CD14-positive monocyte (primary cell): ENCODE measurements at regions not wholly inside any gene's neighbourhood (a gene's known extent, or its start where the extent isn't known, plus 50 kb on each side); places are given as distances from the start of the nearest gene placed in this dataset.

ENCODE experiments used
- DNase-seq, 3 donors: peaks; one replicate each; pipeline ENCODE4 v3.0.0-alpha.2; 2011 to 2022
- H2AFZ ChIP-seq: 2 replicates; pipeline ENCODE4 v1.6.0; 2012; ENCODE audit warnings: mild to moderate bottlenecking, low read depth, low read length, inconsistent platforms; ENCODE audit not compliant: insufficient read depth, poor library complexity, severe bottlenecking
- H3K27ac ChIP-seq, 2 donors: 1 replicate in 1 of 2; 2 replicates in 1 of 2; pipeline ENCODE4 v1.5.1; 2012 to 2013; ENCODE audit warnings: low read length in 2 of 2, control low read depth in 1 of 2, inconsistent platforms in 1 of 2, low read depth in 1 of 2, mild to moderate bottlenecking in 1 of 2
- H3K27me3 ChIP-seq, 2 donors: one replicate each; pipeline versions ENCODE4 v1.6.0 to v1.6.1; 2011 to 2013; ENCODE audit warnings: low read length in 2 of 2; ENCODE audit not compliant: control insufficient read depth in 2 of 2, insufficient read depth in 2 of 2
- H3K36me3 ChIP-seq, 2 donors: replicated peaks in 1 of 2; 1 replicate in 1 of 2; 2 replicates in 1 of 2; pipeline versions ENCODE4 v1.5.1 to v1.6.1; 2012 to 2013; ENCODE audit warnings: low read length in 2 of 2, control low read depth in 1 of 2, inconsistent platforms in 1 of 2, mild to moderate bottlenecking in 1 of 2; ENCODE audit not compliant: insufficient read depth in 2 of 2, control insufficient read depth in 1 of 2
- H3K4me1 ChIP-seq, 2 donors: 1 replicate in 1 of 2; 2 replicates in 1 of 2; pipeline versions ENCODE4 v1.5.1 to v1.6.1; 2012 to 2013; ENCODE audit warnings: low read length in 2 of 2, control low read depth in 1 of 2, inconsistent platforms in 1 of 2, mild to moderate bottlenecking in 1 of 2, moderate library complexity in 1 of 2; ENCODE audit not compliant: insufficient read depth in 2 of 2, control insufficient read depth in 1 of 2
- H3K4me2 ChIP-seq: replicated peaks from 2 replicates; pipeline ENCODE3; 2012; ENCODE audit warnings: low read length, moderate library complexity, mild to moderate bottlenecking; ENCODE audit not compliant: poor library complexity, severe bottlenecking; ENCODE audit errors: extremely low read depth
- H3K4me3 ChIP-seq, 3 experiments: fragments of 200-600 bp in 1 of 3; sonication (generic) in 1 of 3; replicated peaks in 1 of 3; 1 replicate in 2 of 3; 2 replicates in 1 of 3; pipeline ENCODE4 v1.5.1; 2011 to 2013; ENCODE audit warnings: low read length in 3 of 3, mild to moderate bottlenecking in 3 of 3, control low read depth in 2 of 3, low read depth in 2 of 3, inconsistent platforms in 1 of 3, moderate library complexity in 1 of 3
- H3K79me2 ChIP-seq: 2 replicates; pipeline ENCODE4 v1.6.0; 2012; ENCODE audit warnings: mild to moderate bottlenecking, control low read depth, inconsistent platforms, low read length, moderate library complexity; ENCODE audit not compliant: insufficient read depth
- H3K9ac ChIP-seq: 2 replicates; pipeline ENCODE4 v1.6.0; 2017; ENCODE audit warnings: low read length, mild to moderate bottlenecking; ENCODE audit not compliant: insufficient read depth, poor library complexity, severe bottlenecking
- H3K9me3 ChIP-seq, 2 donors: replicated peaks in 1 of 2; 1 replicate in 1 of 2; 2 replicates in 1 of 2; pipeline versions ENCODE4 v1.5.1 to v1.6.1; 2012 to 2013; ENCODE audit warnings: low read length in 2 of 2, control low read depth in 1 of 2; ENCODE audit not compliant: control insufficient read depth in 1 of 2, insufficient read depth in 1 of 2
- H4K20me1 ChIP-seq: 2 replicates; pipeline ENCODE4 v1.6.0; 2012; ENCODE audit warnings: mild to moderate bottlenecking, low read length, control low read depth, moderate library complexity; ENCODE audit not compliant: insufficient read depth
- H3K27ac Mint-ChIP-seq, 7 donors: one replicate each; pipeline ENCODE4 v1.8.0; 2020; ENCODE audit warnings: mild to moderate bottlenecking in 7 of 7, mixed read lengths in 7 of 7, moderate library complexity in 6 of 7, inconsistent platforms in 2 of 7
- H3K27me3 Mint-ChIP-seq, 3 donors: one replicate each; pipeline ENCODE4 v1.8.0; 2021 to 2022; ENCODE audit warnings: low read depth in 3 of 3, mild to moderate bottlenecking in 3 of 3, mixed read lengths in 3 of 3, moderate library complexity in 3 of 3, inconsistent platforms in 1 of 3
- H3K36me3 Mint-ChIP-seq, 2 donors: one replicate each; pipeline ENCODE4 v1.8.0; 2020; ENCODE audit warnings: mixed read lengths in 2 of 2, inconsistent platforms in 1 of 2, mild to moderate bottlenecking in 1 of 2
- H3K4me1 Mint-ChIP-seq: one replicate; pipeline ENCODE4 v1.8.0; 2020; ENCODE audit warnings: mild to moderate bottlenecking, mixed read lengths
- H3K4me3 Mint-ChIP-seq, 2 donors: one replicate each; pipeline ENCODE4 v1.8.0; 2020; ENCODE audit warnings: mild to moderate bottlenecking in 2 of 2, mixed read lengths in 2 of 2, moderate library complexity in 1 of 2
- H3K9me3 Mint-ChIP-seq, 7 donors: one replicate each; pipeline ENCODE4 v1.8.0; 2020 to 2022; ENCODE audit warnings: mixed read lengths in 7 of 7, mild to moderate bottlenecking in 6 of 7, moderate library complexity in 6 of 7, inconsistent platforms in 2 of 7
- WGBS: methylation state at CpG from one replicate; pipeline ENCODE4 v1.1.5; 2013; ENCODE audit warnings: missing lambda C conversion rate; ENCODE audit not compliant: insufficient coverage; 5-methylcytosine and 5-hydroxymethylcytosine counted together
- intact Hi-C, 2 donors: fragments of 100-400 bp; cut with micrococcal nuclease; formaldehyde crosslinking; loops; one replicate each; pipeline versions ENCODE4 v1.15.0 to v1.15.1; 2023
- TF ChIP-seq, protein P1 (sequence below): fragments of 200-600 bp; IDR thresholded peaks from one replicate; pipeline ENCODE4 v1.8.0; 2022; ENCODE audit warnings: antibody characterized with exemption, mild to moderate bottlenecking

DNA sequence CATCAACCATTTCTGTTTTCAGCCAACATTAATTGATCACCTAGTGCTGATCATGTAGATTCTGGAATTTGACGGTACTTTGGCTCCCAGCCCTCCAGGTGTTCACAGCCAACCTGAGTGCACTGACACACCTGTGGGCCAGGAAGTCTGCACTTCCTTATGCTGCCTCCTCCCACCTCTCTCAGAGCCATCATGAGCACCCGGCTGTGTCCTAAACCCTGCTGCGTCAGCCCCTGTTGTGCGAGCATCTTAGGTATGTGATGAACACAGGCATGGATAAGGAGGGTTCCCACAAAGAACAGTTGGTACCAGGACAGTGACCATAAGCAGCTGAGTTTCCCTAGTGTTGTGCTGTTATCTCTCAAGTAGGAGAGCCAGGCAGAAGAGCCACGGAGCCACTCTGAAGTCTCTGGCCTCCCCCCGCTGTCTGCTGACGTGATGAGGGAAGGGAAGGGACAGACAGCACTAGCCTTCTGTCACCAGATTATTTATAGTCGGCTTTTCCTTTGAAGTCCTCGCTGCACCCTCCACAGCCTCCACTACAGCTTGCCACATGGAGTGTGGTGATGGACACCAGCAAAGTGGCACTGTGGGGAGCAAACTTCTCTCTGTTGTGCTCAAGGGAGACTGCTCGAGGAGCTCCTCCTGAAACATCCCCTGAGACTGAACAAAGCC is 162.8 kb upstream of the ANKFN1 start:
- intact Hi-C loops = no loop called here

DNA sequence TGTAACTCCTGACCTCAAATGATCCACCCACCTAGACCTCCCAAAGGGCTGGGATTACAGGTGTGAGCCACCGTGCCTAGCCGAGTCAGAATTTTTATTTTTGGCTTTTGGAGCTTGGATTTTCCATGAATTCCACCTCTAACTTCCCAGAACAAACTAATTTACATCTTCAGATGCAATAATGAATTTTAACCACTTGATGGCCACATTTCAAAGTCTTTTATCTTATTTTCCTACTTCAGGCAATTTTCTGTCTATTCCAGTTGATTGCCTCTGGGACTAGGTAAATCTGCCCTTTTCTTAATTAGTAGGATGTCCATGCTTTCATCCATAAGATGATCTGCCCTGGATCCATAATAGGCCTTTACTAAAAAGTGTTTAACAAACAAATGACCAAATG is 156.4 kb upstream of the ANKFN1 start:
- Histone ChIP-seq H3K27me3 (no peaks in the 10 kb centered on the region), H3K9ac (no peak overlapping the region), H3K36me3 (no peaks in the 10 kb centered on the region), H2AFZ (no peak overlapping the region), H3K27ac (no peak overlapping the region), H3K4me1 (no peaks in the 10 kb centered on the region), H3K4me3 (no peak overlapping the region), H4K20me1 (no peaks in the 10 kb centered on the region), H3K4me2 (no peak overlapping the region), H3K9me3 (peaks cover under 1 to 6% of the 10 kb centered on the region in 2 donors), H3K79me2 (no peaks in the 10 kb centered on the region)
- Mint-ChIP-seq H3K27me3 (peaks cover 0 to 2% (median 0%) of the 10 kb centered on the region in 3 donors), H3K4me3 (no peak overlapping the region), H3K36me3 (no peaks in the 10 kb centered on the region), H3K9me3 (peaks cover 0 to 13% (median 8%) of the 10 kb centered on the region in 7 donors), H3K4me1 (no peaks in the 10 kb centered on the region), H3K27ac (no peak overlapping the region)
- intact Hi-C loops = no loop called here
- no peak for DNase-seq
- no CpG with 5 or more reads among the region's 2 CpGs for WGBS
- TF ChIP-seq, protein P1, sequence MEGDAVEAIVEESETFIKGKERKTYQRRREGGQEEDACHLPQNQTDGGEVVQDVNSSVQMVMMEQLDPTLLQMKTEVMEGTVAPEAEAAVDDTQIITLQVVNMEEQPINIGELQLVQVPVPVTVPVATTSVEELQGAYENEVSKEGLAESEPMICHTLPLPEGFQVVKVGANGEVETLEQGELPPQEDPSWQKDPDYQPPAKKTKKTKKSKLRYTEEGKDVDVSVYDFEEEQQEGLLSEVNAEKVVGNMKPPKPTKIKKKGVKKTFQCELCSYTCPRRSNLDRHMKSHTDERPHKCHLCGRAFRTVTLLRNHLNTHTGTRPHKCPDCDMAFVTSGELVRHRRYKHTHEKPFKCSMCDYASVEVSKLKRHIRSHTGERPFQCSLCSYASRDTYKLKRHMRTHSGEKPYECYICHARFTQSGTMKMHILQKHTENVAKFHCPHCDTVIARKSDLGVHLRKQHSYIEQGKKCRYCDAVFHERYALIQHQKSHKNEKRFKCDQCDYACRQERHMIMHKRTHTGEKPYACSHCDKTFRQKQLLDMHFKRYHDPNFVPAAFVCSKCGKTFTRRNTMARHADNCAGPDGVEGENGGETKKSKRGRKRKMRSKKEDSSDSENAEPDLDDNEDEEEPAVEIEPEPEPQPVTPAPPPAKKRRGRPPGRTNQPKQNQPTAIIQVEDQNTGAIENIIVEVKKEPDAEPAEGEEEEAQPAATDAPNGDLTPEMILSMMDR = no peak

More for the DNA sequence above, 162.8 kb upstream of the ANKFN1 start:
- no peaks in the 10 kb centered on the region for H4K20me1 ChIP-seq
- no peak overlapping the region for H3K27ac ChIP-seq
- WGBS = 92% methylated on average over 3 of the region's 10 CpGs
- H3K36me3 ChIP-seq = no peaks in the 10 kb centered on the region
- no peaks in the 10 kb centered on the region for H3K36me3 Mint-ChIP-seq
- no peak for DNase-seq
- peaks cover 5 to 11% (median 6%) of the 10 kb centered on the region in 3 donors for H3K27me3 Mint-ChIP-seq
- TF ChIP-seq, protein P1 = no peak
- H3K4me3 ChIP-seq = no peak overlapping the region
- no peak overlapping the region for H3K4me2 ChIP-seq
- H3K27ac Mint-ChIP-seq = no peak overlapping the region
- H3K4me1 Mint-ChIP-seq = no peaks in the 10 kb centered on the region
- no peak overlapping the region for H2AFZ ChIP-seq
- H3K9ac ChIP-seq = no peak overlapping the region
- peaks cover 0 to 4% of the 10 kb centered on the region in 2 donors for H3K27me3 ChIP-seq
- H3K79me2 ChIP-seq = no peaks in the 10 kb centered on the region
- no peak overlapping the region for H3K4me3 Mint-ChIP-seq
- peaks cover 0 to 6% of the 10 kb centered on the region in 2 donors for H3K9me3 ChIP-seq
- H3K4me1 ChIP-seq = no peaks in the 10 kb centered on the region
- H3K9me3 Mint-ChIP-seq = peaks cover 0 to 16% (median 8%) of the 10 kb centered on the region in 7 donors
